ENCODE measurements at regions not wholly inside any gene's neighbourhood (a gene's known extent, or its start where the extent isn't known, plus 50 kb on each side); places are given as distances from the start of the nearest gene placed in this dataset.

DNA sequence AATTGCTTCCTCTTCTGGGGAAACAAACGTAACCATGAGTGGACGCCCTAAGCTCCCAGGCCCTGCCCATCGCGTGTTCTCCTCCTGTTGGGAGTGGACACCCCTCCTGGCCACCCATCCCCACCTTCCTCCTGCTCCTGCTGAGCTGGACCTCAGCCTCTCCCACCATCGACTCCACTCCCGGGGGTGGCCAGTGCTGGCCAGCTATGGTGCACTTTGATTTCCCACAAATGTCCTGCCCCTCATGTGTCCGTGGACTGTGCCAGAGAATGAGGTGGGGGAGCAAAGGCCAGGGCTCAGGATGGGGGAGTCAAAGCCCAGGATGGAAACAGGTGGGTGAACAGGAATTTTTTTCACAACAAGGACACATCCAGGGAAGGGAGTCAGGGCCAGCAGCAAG, 62.8 kb downstream of the MED10 start:
- Histone ChIP-seq H3K4me2 (ENCODE audit: insufficient read depth, low read length) (no peak overlapping the region), H3K4me1 (ENCODE audit: insufficient read depth, low read length) (no peaks in the 10 kb centered on the region), H3K36me3 (ENCODE audit: insufficient read depth, low read length) (no peaks in the 10 kb centered on the region), H3K9me3 (ENCODE audit: insufficient read depth, low read length, severe bottlenecking) (no peaks in the 10 kb centered on the region), H4K20me1 (ENCODE audit: insufficient read depth, low read length) (no peaks in the 10 kb centered on the region), H2AFZ (ENCODE audit: low read depth, low read length) (no peak overlapping the region), H3K27me3 (ENCODE audit: insufficient read depth, low read length, poor library complexity) (no peaks in the 10 kb centered on the region), H3K27ac (ENCODE audit: low read length) (no peak overlapping the region), H3K79me2 (ENCODE audit: insufficient read depth, low read length) (no peaks in the 10 kb centered on the region), H3K4me3 (ENCODE audit: low read depth in 1 of 2, low read length in 2 of 2) (no peak overlapping the region), H3K9ac (ENCODE audit: low read depth, low read length) (no peak overlapping the region)
- no peak for TF ChIP-seq EZH2 (IDR thresholded peaks at IDR 0.05; ENCODE audit: borderline replicate concordance, low read depth, low read length, severe bottlenecking)
- TF ChIP-seq, protein P1, sequence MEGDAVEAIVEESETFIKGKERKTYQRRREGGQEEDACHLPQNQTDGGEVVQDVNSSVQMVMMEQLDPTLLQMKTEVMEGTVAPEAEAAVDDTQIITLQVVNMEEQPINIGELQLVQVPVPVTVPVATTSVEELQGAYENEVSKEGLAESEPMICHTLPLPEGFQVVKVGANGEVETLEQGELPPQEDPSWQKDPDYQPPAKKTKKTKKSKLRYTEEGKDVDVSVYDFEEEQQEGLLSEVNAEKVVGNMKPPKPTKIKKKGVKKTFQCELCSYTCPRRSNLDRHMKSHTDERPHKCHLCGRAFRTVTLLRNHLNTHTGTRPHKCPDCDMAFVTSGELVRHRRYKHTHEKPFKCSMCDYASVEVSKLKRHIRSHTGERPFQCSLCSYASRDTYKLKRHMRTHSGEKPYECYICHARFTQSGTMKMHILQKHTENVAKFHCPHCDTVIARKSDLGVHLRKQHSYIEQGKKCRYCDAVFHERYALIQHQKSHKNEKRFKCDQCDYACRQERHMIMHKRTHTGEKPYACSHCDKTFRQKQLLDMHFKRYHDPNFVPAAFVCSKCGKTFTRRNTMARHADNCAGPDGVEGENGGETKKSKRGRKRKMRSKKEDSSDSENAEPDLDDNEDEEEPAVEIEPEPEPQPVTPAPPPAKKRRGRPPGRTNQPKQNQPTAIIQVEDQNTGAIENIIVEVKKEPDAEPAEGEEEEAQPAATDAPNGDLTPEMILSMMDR (IDR thresholded peaks at IDR 0.05; ENCODE audit: borderline replicate concordance, extremely low read depth, low read length, poor library complexity, severe bottlenecking): no peak
- no peak for DNase-seq
- ATAC-seq (ENCODE audit: insufficient read depth, low read depth): no peak

DNA sequence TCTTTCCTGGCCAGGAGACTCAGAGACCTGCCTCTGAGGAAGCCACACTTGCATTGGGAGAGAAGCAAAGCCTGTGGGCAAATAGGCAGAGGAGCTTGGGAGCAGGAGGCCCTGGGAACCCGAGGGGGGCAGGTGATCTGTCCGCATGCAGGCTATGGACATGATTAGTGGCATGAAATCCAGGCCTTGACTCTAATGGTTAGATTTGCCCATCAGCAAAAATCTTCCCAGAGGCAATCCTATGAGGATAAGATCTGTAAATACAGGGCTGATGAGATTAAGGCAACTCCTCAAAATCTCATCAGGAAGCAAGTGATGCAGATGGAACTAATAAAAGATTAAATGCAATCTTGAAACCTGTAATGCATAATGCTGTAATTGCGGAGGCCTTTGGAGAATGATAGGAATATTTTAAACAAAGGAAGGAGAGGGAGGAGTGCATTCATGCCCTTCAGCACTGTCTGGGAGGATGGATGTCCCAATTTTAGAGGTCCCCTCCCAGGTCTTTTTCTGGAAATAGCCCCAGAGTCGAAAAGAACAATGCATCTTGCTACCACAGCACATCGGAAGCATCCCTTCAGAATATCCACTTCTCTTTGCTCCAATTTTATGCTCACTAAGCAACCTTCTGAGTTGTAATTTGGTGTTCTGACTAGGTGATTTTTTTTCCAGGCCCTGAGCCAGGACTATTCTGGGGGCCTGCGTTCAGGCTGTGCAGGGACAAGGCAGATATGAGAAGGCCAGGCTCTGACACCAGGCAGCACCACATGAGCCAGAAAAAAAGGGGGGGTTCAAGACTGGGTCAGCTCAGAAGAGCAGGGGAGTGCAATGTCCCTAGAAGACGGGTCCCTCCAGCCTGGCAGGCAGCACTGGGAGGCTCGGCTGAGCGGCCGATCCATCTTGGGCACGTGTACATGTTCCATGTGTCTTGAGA, 66.5 kb downstream of the MED10 start:
- no peak overlapping the region for H3K4me2 ChIP-seq (ENCODE audit: insufficient read depth, low read length)
- H3K27ac ChIP-seq (ENCODE audit: low read length): no peak overlapping the region
- H3K79me2 ChIP-seq (ENCODE audit: insufficient read depth, low read length): no peaks in the 10 kb centered on the region
- no peaks in the 10 kb centered on the region for H3K9me3 ChIP-seq (ENCODE audit: insufficient read depth, low read length, severe bottlenecking)
- H3K9ac ChIP-seq (ENCODE audit: low read depth, low read length): no peak overlapping the region
- H3K4me3 ChIP-seq (ENCODE audit: low read depth in 1 of 2, low read length in 2 of 2): no peak overlapping the region
- H3K27me3 ChIP-seq (ENCODE audit: insufficient read depth, low read length, poor library complexity): no peaks in the 10 kb centered on the region
- ATAC-seq (ENCODE audit: insufficient read depth, low read depth) (no peak), DNase-seq (no peak)
- H3K4me1 ChIP-seq (ENCODE audit: insufficient read depth, low read length): no peaks in the 10 kb centered on the region
- no peak overlapping the region for H2AFZ ChIP-seq (ENCODE audit: low read depth, low read length)
- H4K20me1 ChIP-seq (ENCODE audit: insufficient read depth, low read length): no peaks in the 10 kb centered on the region
- no peak for TF ChIP-seq EZH2 (IDR thresholded peaks at IDR 0.05; ENCODE audit: borderline replicate concordance, low read depth, low read length, severe bottlenecking)
- TF ChIP-seq, protein P1 (IDR thresholded peaks at IDR 0.05; ENCODE audit: borderline replicate concordance, extremely low read depth, low read length, poor library complexity, severe bottlenecking): no peak
- H3K36me3 ChIP-seq (ENCODE audit: insufficient read depth, low read length): no peaks in the 10 kb centered on the region

DNA sequence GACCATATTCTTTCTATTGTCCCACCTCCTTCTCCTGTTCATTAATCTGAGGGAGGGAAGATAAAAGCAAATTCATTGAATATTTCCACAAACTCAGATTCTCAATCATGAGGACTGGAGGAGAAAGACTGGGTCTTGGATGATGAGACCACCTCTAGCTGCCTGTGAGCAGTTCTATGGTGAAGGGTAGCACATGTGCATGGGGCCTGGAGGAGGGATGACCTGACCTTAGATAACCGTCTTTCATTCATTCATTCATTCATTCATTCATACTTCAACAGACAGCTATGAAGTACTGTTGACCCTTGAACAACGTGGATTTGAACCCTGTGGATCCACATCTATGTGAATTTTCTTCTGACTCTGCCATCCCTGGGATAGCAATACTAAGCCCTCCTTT, 68.4 kb downstream of the MED10 start:
- no peaks in the 10 kb centered on the region for H3K9me3 ChIP-seq (ENCODE audit: insufficient read depth, low read length, severe bottlenecking)
- no peaks in the 10 kb centered on the region for H3K4me1 ChIP-seq (ENCODE audit: insufficient read depth, low read length)
- no peaks in the 10 kb centered on the region for H3K79me2 ChIP-seq (ENCODE audit: insufficient read depth, low read length)
- H3K4me2 ChIP-seq (ENCODE audit: insufficient read depth, low read length): no peak overlapping the region
- no peaks in the 10 kb centered on the region for H4K20me1 ChIP-seq (ENCODE audit: insufficient read depth, low read length)
- no peak overlapping the region for H2AFZ ChIP-seq (ENCODE audit: low read depth, low read length)
- no peak for ATAC-seq (ENCODE audit: insufficient read depth, low read depth)
- DNase-seq: no peak
- no peak overlapping the region for H3K27ac ChIP-seq (ENCODE audit: low read length)
- H3K9ac ChIP-seq (ENCODE audit: low read depth, low read length): no peak overlapping the region
- TF ChIP-seq EZH2 (IDR thresholded peaks at IDR 0.05; ENCODE audit: borderline replicate concordance, low read depth, low read length, severe bottlenecking): no peak
- TF ChIP-seq, protein P1 (IDR thresholded peaks at IDR 0.05; ENCODE audit: borderline replicate concordance, extremely low read depth, low read length, poor library complexity, severe bottlenecking): no peak
- no peaks in the 10 kb centered on the region for H3K27me3 ChIP-seq (ENCODE audit: insufficient read depth, low read length, poor library complexity)
- H3K4me3 ChIP-seq (ENCODE audit: low read depth in 1 of 2, low read length in 2 of 2): no peak overlapping the region
- H3K36me3 ChIP-seq (ENCODE audit: insufficient read depth, low read length): no peaks in the 10 kb centered on the region
